ENCODE measurements at regions not wholly inside any gene's neighbourhood (a gene's known extent, or its start where the extent isn't known, plus 50 kb on each side); places are given as distances from the start of the nearest gene placed in this dataset.

DNA sequence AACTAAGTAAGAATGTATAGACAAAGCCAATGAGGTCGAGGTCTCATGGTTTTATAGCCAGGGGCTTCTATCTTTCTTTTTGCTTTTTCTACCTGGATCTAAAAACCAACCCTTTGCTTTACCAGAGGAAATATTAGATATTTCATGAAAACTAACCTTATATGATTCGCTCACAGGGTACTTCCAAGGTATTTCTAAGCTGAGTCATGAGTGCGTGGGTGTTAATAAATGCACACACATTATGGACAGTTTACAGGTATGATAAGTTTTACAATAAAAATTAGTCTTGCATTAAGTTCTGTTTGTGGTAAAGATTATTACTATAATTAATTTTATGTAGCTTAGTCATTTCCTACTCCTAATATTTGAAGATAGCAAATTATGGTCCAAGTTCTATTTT, 217.2 kb downstream of the CHRM3 start:
- DNase-seq = no peak
- Histone ChIP-seq H3K4me3 (no peak overlapping the region), H3K36me3 (ENCODE audit: low read depth) (no peaks in the 10 kb centered on the region), H2AFZ (no peak overlapping the region), H3K9me2 (ENCODE audit: insufficient read depth) (no peaks in the 10 kb centered on the region), H3K9ac (no peak overlapping the region), H3K27me3 (replicated peaks; ENCODE audit: insufficient read depth) (no peaks in the 10 kb centered on the region), H3K9me3 (ENCODE audit: low read depth) (no peaks in the 10 kb centered on the region), H3F3A (ENCODE audit: insufficient read depth) (no peaks in the 10 kb centered on the region), H4K20me1 (ENCODE audit: insufficient read depth) (no peaks in the 10 kb centered on the region), H3K79me2 (ENCODE audit: insufficient read depth) (no peaks in the 10 kb centered on the region), H3K4me1 (ENCODE audit: insufficient read depth) (no peaks in the 10 kb centered on the region), H3K27ac (no peak overlapping the region), H3K4me2 (ENCODE audit: unreplicated experiment) (no peak overlapping the region)
- WGBS, 2 experiments (ENCODE audit: low coverage in 1 of 2, low lambda C conversion rate in 2 of 2, missing lambda C conversion rate in 2 of 2) = 27 to 28% methylated on average over 3 of the region's 3 CpGs
- in situ Hi-C loops (cut with MboI) = no loop called here
- TF ChIP-seq EZH2phosphoT487 (IDR thresholded peaks at IDR 0.05; ENCODE audit: insufficient read depth, low read depth) = no peak
- no peak for TF ChIP-seq EZH2 (IDR thresholded peaks at IDR 0.05; ENCODE audit: insufficient read depth, poor library complexity, severe bottlenecking)

DNA sequence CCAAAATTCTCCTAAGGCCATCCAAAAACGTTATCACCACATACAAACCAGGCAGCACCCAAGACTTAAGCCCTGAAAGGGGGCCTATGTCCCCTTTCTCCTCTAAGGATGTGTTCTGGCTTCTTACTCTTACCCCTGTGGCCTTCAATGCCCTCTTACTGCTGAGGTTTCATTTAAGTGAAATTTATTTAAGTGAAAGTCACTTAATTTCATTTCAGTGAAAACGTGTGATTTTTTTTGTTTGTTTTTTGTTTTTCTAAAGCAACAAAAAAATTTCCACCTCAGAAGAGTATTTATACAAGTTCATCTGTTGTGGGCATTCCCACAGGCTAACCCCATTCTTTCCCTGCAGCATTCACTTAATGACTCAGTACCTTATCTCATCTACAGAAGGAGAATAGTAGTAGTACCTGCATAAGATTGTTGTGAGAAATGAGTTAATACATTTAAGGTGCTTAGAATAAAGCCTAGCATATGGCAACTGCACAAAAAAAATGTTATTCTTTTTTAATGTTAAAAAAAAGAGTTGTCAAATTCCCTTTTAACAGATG, 220.6 kb downstream of the CHRM3 start:
- 1 to 3% methylated on average over 2 of the region's 2 CpGs for WGBS, 2 experiments (ENCODE audit: low coverage in 1 of 2, low lambda C conversion rate in 2 of 2, missing lambda C conversion rate in 2 of 2)

DNA sequence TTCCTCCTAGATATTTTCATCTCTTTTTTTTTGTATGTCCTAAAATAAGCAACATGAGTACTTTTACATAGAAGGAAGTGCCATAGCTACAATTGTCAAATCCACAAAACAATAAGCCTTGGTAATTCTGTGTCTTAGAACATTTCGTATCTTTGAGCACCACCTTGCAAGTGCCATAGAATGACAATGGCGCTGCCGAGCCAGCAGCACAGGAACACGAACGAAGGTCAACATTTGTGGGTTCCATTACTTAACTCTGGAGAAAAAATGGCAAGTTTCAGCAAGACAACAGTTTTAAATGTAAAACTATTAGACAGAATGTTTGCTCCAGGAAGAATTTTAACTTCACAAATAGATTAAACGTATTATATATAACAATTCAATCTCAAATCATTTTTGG, 222.1 kb downstream of the CHRM3 start:
- WGBS, 2 experiments (ENCODE audit: low coverage in 1 of 2, low lambda C conversion rate in 2 of 2, missing lambda C conversion rate in 2 of 2) = 22 to 33% methylated on average over 6 of the region's 6 CpGs
- H2AFZ ChIP-seq = no peak overlapping the region
- in situ Hi-C loops (cut with MboI) = no loop called here
- DNase-seq = no peak
- no peaks in the 10 kb centered on the region for H3F3A ChIP-seq (ENCODE audit: insufficient read depth)
- no peaks in the 10 kb centered on the region for H3K9me2 ChIP-seq (ENCODE audit: insufficient read depth)
- H3K27me3 ChIP-seq (replicated peaks; ENCODE audit: insufficient read depth) = no peaks in the 10 kb centered on the region
- H4K20me1 ChIP-seq (ENCODE audit: insufficient read depth) = no peaks in the 10 kb centered on the region
- H3K79me2 ChIP-seq (ENCODE audit: insufficient read depth) = no peaks in the 10 kb centered on the region
- no peaks in the 10 kb centered on the region for H3K36me3 ChIP-seq (ENCODE audit: low read depth)
- H3K9ac ChIP-seq = no peak overlapping the region
- H3K4me3 ChIP-seq = no peak overlapping the region
- no peak overlapping the region for H3K4me2 ChIP-seq (ENCODE audit: unreplicated experiment)
- TF ChIP-seq EZH2 (IDR thresholded peaks at IDR 0.05; ENCODE audit: insufficient read depth, poor library complexity, severe bottlenecking) = no peak
- no peak for TF ChIP-seq EZH2phosphoT487 (IDR thresholded peaks at IDR 0.05; ENCODE audit: insufficient read depth, low read depth)
- H3K4me1 ChIP-seq (ENCODE audit: insufficient read depth) = no peaks in the 10 kb centered on the region
- no peaks in the 10 kb centered on the region for H3K9me3 ChIP-seq (ENCODE audit: low read depth)
- no peak overlapping the region for H3K27ac ChIP-seq

More for the DNA sequence above, 220.6 kb downstream of the CHRM3 start:
- no peaks in the 10 kb centered on the region for H3F3A ChIP-seq (ENCODE audit: insufficient read depth)
- H2AFZ ChIP-seq = no peak overlapping the region
- H3K36me3 ChIP-seq (ENCODE audit: low read depth) = no peaks in the 10 kb centered on the region
- no peak overlapping the region for H3K27ac ChIP-seq
- H3K79me2 ChIP-seq (ENCODE audit: insufficient read depth) = no peaks in the 10 kb centered on the region
- no peaks in the 10 kb centered on the region for H4K20me1 ChIP-seq (ENCODE audit: insufficient read depth)
- in situ Hi-C loops (cut with MboI) = no loop called here
- H3K9me2 ChIP-seq (ENCODE audit: insufficient read depth) = no peaks in the 10 kb centered on the region
- H3K4me3 ChIP-seq = no peak overlapping the region
- no peaks in the 10 kb centered on the region for H3K27me3 ChIP-seq (replicated peaks; ENCODE audit: insufficient read depth)
- H3K9ac ChIP-seq = no peak overlapping the region
- H3K4me2 ChIP-seq (ENCODE audit: unreplicated experiment) = no peak overlapping the region
- H3K4me1 ChIP-seq (ENCODE audit: insufficient read depth) = no peaks in the 10 kb centered on the region
- no peaks in the 10 kb centered on the region for H3K9me3 ChIP-seq (ENCODE audit: low read depth)
- no peak for DNase-seq
- TF ChIP-seq EZH2 (IDR thresholded peaks at IDR 0.05; ENCODE audit: insufficient read depth, poor library complexity, severe bottlenecking) = no peak
- no peak for TF ChIP-seq EZH2phosphoT487 (IDR thresholded peaks at IDR 0.05; ENCODE audit: insufficient read depth, low read depth)

DNA sequence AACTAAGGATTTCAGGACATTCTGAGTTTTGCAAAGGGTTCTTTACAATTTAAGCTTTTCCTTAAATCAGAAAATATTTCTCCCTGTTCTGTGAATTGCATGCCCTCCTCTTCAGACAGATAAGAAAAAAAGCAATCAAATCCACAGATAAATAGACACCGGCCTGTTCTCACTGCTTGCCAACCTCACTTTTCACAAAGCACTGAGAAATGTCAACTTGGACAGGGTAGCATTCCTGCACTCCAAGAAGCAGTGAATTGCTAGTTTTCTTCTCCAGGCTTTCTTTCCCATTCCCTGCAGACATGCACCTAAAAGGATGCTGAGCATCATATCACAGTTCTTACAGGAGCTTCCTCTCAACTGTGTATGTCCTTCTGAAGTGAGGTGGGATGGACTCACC, 226.0 kb downstream of the CHRM3 start:
- TF ChIP-seq EZH2 (IDR thresholded peaks at IDR 0.05; ENCODE audit: insufficient read depth, poor library complexity, severe bottlenecking) = no peak
- no peak for TF ChIP-seq EZH2phosphoT487 (IDR thresholded peaks at IDR 0.05; ENCODE audit: insufficient read depth, low read depth)
- in situ Hi-C loops (cut with MboI) = no loop called here
- Histone ChIP-seq H3K27ac (no peak overlapping the region), H3K4me2 (ENCODE audit: unreplicated experiment) (no peak overlapping the region), H2AFZ (no peak overlapping the region), H3K9me3 (ENCODE audit: low read depth) (no peaks in the 10 kb centered on the region), H3F3A (ENCODE audit: insufficient read depth) (no peaks in the 10 kb centered on the region), H3K36me3 (ENCODE audit: low read depth) (no peaks in the 10 kb centered on the region), H3K9ac (no peak overlapping the region), H3K27me3 (replicated peaks; ENCODE audit: insufficient read depth) (no peaks in the 10 kb centered on the region), H3K4me3 (no peak overlapping the region), H3K9me2 (ENCODE audit: insufficient read depth) (no peaks in the 10 kb centered on the region), H4K20me1 (ENCODE audit: insufficient read depth) (no peaks in the 10 kb centered on the region), H3K4me1 (ENCODE audit: insufficient read depth) (no peaks in the 10 kb centered on the region), H3K79me2 (ENCODE audit: insufficient read depth) (no peaks in the 10 kb centered on the region)
- WGBS, 2 experiments (ENCODE audit: low coverage in 1 of 2, low lambda C conversion rate in 2 of 2, missing lambda C conversion rate in 2 of 2) = 7 to 24% methylated on average over 1 of the region's 1 CpG
- DNase-seq = no peak

DNA sequence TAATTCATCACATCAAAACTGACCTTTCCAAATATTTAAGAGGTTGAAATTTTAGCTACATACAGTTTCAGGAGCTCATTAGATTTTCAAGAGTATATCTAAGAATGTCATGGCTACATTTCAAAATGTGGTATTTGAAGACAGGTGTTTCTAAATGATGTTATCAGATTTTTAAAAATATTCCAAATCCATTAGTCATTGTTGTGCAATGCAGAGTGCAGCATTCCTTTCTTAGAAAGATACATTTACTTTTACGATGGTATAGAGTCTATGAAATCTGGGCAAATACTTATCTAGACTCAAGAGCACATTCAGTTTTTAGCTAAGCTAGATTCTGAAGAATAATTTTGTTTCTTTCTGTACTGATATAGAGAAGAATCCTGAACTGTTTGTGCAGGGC, 230.3 kb downstream of the CHRM3 start:
- TF ChIP-seq EZH2phosphoT487 (IDR thresholded peaks at IDR 0.05; ENCODE audit: insufficient read depth, low read depth) (no peak), EZH2 (IDR thresholded peaks at IDR 0.05; ENCODE audit: insufficient read depth, poor library complexity, severe bottlenecking) (no peak)
- H3K36me3 ChIP-seq (ENCODE audit: low read depth) = no peaks in the 10 kb centered on the region
- no peaks in the 10 kb centered on the region for H3K9me2 ChIP-seq (ENCODE audit: insufficient read depth)
- no peaks in the 10 kb centered on the region for H3K79me2 ChIP-seq (ENCODE audit: insufficient read depth)
- H3K27ac ChIP-seq = no peak overlapping the region
- H3K4me3 ChIP-seq = no peak overlapping the region
- H3F3A ChIP-seq (ENCODE audit: insufficient read depth) = no peaks in the 10 kb centered on the region
- no peaks in the 10 kb centered on the region for H3K4me1 ChIP-seq (ENCODE audit: insufficient read depth)
- peaks cover 3% of the 10 kb centered on the region for H3K9me3 ChIP-seq (ENCODE audit: low read depth)
- no peaks in the 10 kb centered on the region for H3K27me3 ChIP-seq (replicated peaks; ENCODE audit: insufficient read depth)
- no peak overlapping the region for H3K9ac ChIP-seq
- in situ Hi-C loops (cut with MboI) = no loop called here
- no peak overlapping the region for H2AFZ ChIP-seq
- H3K4me2 ChIP-seq (ENCODE audit: unreplicated experiment) = no peak overlapping the region
- 5 to 13% methylated on average over 1 of the region's 1 CpG for WGBS, 2 experiments (ENCODE audit: low coverage in 1 of 2, low lambda C conversion rate in 2 of 2, missing lambda C conversion rate in 2 of 2)
- no peak for DNase-seq
- H4K20me1 ChIP-seq (ENCODE audit: insufficient read depth) = no peaks in the 10 kb centered on the region

Measured in GM23248 (cell line).